NCI-H2196 treated with DMSO at 0.1 percent for 48 hours (cell line): ENCODE measurements at regions not wholly inside any gene's neighbourhood (a gene's known extent, or its start where the extent isn't known, plus 50 kb on each side); places are given as distances from the start of the nearest gene placed in this dataset.

Experiments used
- DNase-seq: peaks from one replicate; lab custom pipeline; 2025; ENCODE audit not compliant: unreplicated experiment; lab: John Stamatoyannopoulos, UW

DNA sequence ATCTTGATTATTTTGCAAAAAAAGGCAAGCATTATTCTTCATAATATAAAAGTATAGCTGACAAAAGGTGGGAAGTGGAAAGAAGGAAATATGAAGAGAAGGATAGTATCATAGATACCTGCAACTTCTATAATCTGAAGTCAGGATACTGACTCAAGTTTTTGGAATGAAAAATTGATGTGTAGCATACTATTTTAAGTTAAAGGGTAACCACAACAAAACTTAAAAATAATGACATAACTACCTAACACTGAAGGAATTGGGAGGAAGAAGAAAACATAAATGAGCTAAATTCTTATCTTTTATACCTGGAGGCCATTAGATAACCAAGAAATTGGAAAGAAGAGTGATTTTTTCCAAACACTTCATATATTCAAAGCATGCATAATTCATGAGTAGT is 51.8 kb upstream of the TLE1 start:
- DNase-seq = no peak

DNA sequence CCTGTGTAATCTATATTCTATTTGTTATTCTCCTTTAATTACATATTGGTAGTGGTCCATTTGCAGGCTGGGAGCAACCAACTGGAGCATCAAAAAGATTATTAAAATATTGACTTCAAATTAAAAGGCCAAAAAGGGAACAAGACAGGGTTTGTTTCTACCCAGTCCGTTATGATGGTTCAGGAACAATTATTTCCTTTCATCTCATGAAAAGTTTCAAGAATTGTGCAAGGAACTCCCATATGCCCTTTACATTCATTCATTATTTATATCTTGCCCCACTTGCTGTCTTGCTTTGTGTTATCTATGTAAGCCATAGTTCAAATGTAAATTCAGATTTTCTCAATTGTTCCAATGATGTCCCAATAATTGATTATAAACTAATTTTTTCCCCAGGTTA is 58.7 kb upstream of the TLE1 start:
- no peak for DNase-seq

DNA sequence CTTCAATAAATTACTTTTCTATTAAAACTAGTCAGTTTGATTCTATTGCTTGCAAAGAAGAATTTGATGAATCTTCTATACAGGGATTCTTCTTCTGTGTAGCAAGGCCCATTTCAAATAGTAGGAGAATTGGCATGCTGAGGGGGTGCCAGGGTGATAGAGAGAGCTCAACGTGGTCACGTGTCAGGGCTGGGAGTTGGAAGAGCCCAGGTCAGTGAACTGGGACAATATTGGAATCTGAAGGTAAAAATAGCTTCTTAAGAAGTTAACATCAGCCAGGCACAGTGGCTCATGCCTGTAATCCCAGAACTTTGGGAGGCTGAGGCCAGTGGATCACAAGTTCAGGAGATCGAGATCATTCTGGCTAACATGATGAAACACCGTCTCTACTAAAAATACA is 64.1 kb upstream of the TLE1 start:
- DNase-seq = no peak

DNA sequence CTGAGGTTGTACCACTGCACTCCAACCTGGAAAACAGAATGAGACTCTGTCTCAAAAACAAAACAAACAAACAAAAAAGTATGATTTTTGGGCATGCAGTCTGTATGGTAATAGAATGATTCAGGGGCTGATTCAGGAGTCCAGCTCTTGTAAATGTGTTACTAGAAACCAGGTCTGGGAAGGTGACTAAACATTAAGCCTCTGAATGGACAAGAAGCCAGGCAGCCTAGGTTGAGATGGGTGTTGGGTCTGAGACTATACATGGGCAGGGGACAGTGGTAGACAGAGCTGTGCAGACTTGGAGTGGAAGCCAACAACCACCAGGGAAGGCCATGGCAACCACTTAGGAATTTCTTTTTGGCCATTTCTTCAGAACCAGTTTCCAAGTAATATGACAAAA is 64.9 kb upstream of the TLE1 start:
- DNase-seq = no peak

DNA sequence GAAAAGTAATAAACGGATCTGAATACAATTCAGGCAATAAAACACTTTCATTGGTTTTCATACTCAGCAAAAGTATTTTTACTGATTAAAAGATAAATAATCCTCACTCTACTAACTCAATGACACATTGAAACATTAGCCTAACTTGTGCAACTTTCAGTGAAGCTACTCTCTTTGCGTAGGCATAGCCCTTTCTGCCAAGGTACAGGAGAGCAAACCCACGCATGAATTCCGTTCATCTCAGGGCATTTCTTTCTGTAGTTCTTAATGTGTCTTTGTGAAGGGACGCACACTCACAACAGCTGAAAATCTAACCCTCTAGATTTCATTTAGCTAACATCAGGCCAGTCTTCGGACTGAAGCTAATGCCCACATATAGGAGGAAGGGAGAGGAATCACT is 66.4 kb upstream of the TLE1 start:
- no peak for DNase-seq

DNA sequence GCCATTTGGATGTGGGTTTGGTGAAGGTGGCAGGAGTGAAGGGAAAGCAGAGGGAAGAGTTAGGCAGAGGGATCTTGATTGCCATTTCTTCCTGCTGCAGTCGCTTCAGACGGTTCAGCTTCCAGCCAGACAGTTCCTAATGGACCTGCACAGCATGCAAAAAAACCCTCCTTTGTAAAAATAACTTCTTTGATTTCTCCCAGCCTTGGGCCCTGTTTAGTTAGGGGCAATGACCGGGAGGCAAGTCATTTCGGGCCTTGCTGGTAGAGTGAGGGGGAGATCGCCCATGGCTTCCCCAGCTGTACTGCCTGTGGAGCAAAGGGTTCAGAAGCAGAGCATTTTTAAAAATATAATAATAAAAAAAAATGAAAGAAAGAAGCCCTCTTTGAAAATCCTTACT is 67.2 kb upstream of the TLE1 start:
- DNase-seq = no peak

DNA sequence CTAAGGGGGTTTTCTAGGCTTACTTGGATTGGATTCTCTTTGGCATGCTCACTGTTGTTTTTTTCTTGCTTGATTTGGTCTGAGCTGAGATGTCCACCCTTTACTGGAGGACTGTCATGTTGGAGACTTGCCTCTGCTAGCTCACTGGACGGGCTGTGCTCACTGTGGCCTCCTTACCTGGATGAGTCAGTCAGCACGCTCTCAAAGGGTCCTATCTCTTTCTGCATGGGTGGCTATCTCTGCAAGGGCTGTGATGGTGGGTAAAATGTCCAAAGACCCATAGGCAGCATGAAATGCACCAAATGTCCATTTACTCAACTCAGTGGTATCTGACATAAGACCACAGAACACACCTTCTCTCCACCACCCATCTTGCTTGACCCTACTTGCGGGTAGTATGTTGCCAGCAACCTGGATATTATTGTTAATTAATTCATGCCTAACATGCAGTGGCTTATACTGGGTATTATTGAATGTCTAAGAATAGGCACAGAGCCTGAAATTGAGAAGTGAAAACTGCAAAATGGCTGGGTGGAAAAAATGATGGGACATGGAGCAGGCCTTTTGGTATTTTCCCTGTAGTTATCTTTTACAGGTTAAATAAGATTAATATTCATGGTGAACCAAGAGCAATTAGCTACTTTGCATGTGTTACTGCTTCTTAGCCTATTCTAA is 68.9 kb upstream of the TLE1 start:
- DNase-seq = no peak

DNA sequence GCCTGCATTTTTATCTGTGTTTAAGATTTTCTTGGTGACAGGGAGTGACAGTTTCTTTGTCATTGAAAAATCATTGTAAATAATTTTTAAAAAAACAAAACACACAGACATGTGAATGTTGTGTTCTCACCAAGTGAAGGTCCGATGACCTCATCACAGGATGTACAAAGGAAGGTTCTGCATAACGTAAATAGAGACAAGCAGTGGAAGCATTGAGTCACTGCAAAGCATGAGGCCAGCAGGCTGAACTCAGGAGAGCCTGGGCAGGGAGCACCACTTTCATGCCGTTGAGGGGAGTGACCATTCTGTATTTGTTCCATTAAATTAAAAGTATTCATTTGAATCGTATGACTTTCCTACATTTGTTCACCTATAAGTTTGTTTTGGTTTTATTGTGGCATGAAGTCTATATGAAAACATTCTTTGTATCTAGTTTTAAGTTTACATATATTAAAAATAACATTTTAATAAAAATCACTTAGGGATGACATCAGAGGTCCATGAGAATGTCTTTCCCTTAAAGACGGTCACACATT is 70.4 kb upstream of the TLE1 start:
- no peak for DNase-seq

DNA sequence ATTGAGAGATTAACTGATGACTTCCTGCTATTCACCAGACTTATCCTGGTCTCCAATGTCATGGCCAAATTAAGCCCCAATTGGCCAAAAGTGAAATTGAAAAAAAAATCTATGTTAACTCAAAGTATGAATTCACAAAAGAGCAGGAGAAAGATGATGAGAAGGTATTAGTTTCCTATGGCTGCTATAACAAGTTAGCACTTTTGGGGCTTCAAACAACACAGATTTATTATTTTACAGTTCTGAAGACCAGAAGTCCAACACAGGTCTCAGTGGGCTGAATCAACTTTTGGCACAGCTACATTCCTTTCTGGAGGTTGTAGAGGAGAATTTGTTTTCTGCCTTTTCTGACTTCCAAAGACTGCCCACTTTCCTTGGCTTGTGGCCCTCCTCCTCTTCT is 78.6 kb upstream of the TLE1 start:
- no peak for DNase-seq

DNA sequence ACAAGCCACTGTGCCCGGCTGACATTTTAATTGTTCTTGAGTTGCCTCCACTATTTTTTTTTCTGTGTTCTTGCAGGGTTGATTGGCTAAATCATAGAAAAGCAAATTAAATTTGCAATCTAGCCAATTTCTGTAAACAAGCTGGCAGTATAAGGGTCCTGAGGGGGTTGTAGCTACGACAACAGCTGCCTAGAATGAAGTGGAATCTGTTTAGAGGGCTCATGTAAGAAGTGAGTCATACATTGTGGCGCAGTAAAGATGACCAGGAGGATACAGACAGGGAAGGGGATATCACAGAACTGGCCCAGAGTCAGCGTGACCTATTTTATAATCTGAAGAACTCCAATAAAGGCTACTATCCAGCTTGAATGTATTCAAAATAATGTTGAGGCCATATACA is 82.2 kb upstream of the TLE1 start:
- no peak for DNase-seq

DNA sequence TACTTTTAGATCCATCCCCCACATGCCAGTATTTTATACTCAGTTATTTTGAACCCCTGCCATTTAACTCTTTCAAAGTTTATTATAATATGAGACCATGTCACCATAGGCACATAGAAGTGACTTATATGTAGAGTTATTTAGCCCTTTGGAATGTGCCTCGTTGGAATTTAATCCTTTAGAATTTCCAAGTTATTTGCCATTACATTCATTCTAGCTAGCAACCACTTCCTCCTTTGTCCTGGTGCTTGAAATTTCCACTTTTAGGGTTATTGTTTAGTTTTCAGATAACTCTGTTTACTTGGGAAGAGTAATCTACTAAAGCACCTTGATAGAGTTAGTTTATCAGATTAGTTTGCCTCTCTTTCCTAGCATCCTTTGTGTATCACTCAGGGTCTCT is 82.8 kb upstream of the TLE1 start:
- DNase-seq = no peak

DNA sequence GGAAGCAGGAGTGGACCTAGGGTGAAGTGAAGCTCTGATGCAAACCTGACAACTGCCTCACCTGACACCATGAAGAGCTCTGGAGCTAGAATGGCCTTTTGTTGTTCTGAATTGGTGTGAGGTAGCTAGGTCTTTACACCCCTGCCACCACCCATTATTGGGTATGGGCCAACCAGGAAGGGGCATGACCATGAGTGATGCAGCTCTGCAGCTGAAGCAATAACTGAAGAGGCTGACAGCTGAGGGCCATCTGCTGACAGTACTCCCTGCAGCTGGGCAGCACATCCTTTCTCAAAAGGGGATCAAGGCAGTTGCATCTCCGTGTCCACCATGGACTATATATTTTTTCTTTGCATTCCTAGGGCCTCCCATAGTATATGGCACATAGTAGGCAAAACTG is 87.0 kb upstream of the TLE1 start:
- peak; percentile 77 for DNase-seq

DNA sequence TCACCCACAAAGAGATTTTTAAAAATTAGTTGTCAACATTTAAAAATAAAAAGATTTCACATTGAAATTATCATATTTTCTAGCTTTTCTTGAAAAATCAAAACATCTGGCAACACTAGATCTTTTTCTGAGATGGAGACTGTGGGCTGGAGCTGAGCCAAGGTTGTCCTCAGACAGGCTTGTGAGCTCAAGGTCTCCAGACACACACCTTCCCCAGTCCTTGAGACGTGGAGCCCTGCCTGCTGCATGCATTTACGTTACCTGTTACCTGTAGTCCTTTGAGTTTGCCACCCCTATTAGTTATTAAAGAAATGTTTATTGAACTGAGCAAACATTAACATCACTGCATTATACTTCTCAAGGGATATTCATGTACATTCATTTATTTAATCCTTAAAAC is 87.5 kb upstream of the TLE1 start:
- no peak for DNase-seq

DNA sequence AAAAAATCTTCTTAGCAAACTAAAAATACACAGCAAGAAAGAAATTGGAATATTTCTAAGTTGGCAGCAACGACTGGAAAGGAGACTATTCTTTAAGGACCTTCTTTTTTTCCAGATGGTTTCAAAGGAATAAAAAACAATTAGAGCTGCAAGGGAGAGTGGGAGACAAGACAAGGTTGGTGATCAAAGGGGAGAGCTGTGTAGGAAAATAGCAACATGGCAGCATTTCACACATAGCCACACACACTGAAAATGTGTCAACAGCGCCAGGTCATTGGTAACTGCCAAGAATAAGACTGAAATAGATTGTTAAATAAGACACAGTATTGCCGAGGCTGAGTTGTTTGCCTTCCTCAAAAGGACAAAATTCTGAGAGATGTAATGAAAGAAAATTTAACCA is 88.1 kb upstream of the TLE1 start:
- DNase-seq = no peak

DNA sequence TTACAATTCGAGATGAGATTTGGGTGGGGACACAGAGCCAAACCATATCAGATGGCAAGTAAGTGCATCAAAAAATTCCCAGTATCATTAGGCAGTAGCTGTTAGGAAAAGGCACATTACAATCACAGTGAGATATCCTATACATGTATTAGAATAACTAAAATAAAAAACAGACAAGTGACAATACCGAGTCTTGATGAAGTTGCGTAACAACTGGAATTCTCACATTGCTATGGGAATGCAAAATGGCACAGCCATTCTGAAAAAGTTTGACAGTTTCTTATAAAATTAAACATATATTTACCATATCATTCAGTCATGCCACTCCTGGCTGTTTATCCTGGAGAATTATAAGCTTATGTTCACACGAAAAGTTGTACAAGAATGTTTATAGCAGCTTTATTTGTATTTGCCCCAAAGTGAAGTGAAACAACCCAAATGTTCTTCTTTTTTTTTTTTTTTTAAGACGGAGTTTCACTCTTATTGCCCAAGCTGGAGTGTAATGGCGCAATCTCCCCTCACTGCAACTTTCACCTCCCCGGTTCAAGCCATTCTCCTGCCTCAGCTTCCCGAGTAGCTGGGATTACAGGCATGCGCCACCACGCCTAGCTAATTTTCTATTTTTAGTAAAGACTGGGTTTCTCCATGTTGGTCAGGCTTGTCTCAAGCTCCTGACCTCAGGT is 93.1 kb upstream of the TLE1 start:
- no peak for DNase-seq

DNA sequence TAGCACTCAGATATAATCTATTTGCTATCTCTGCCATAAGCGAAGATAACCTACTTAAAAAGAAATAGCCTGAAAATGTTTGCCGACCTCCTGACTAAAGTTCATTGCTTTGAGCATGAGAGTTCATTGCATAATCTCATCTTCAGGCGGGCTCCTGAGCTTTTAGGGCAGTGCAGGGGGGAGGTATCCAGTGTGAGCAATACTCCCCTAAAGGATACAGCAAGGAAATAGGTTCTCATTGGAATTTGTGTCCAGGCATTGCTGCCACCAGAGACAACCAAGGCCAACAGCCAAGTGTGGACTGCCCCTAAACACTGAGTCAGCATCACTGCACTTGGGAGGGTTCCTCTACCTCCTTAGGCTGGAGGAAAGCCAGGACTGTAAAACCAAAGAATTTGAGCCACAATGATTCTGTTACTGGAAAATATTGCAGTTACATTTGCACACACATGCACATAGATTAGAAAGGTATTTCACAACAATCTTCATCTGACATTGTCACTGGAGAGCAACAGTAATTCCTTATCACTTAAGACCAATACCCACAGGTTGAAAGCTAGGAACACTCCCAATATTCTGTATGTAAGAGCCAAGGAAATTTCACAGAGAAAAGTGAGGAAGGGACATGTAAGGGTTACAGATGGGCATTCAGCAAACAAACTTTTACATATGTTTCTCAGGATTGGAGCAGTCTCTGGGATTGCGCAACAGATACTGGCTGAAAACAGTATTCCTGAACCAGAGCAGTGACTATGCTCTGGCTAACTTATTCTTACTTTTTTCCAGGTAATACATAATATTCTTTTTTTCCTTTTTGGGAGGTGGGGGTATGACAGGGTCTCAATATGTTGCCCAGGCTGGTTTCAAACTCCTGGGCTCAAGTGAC is 98.6 kb upstream of the TLE1 start:
- DNase-seq = no peak

DNA sequence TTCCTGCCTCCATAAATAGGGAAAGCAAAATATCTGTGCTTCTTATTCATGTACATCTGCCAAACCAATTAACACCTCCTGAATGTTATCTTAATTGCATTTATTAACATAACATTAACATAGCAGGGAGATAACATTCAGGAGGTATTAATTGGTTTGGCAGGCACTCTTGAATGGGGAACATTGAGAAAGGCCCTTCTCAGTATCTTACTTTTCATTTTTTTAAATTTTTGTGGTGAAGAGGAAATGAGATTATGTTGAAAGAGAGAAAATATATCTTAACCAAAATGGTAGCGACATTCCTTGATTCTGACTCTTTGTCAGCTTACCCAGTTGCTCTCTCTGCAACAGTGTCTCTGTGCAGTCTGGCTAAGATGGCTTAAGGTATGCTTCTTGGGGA is 100.4 kb upstream of the TLE1 start:
- no peak for DNase-seq

DNA sequence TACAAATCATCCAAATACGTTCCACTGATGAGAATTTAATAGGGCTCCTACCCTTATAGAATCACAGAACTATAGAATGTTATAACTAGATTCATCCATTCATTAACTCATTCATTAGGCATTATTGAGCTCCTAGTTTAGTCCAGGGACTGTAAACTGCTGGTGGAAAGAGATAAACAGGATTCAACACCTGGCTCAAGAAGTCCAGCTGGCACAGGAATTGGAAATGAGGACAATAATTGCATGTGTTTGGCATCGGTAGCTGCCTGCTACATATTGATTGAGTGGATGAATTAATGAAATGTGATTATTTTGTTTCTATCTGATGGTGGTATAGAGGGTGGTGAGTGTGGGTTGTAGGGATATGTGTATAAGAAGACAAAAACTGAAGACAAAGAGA is 100.8 kb upstream of the TLE1 start:
- DNase-seq = no peak

DNA sequence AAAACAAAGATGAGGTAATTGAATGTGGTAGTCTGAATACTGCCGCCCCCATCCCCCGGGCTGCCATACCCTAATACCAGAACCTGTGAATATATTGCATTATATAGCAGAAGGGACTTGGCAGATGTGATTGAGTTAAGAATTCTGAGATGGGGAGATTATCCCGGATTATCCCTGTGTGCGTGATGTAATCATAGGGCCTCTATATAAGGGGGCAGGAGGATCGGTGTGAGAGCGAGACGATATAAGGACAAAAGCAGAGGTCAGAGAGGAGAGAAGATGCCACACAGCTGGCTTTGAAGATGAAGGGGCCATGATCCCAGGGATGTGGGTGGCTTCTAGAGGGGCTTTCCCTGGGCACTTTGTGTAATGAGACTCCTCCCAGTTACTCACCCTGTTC is 101.7 kb upstream of the TLE1 start:
- no peak for DNase-seq

DNA sequence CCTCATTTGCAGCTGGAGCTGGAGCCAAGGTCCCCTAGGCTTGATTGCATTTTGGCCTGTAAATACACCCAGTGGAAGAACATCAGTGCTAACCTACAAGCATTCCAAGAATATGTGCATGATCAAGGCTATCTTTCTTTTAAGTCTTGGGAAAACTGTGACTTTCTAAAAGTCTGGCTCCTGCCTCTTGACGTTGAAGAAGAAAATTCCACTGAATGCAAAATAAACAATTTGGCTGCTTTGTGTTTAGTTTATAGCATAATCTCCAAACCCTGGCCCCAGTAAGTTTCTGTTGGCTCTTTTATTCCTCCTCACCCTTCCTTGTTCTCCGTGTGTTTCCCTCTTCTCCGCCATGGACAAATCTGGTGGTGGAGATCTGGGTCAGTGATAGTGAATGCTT is 109.3 kb upstream of the TLE1 start:
- no peak for DNase-seq

DNA sequence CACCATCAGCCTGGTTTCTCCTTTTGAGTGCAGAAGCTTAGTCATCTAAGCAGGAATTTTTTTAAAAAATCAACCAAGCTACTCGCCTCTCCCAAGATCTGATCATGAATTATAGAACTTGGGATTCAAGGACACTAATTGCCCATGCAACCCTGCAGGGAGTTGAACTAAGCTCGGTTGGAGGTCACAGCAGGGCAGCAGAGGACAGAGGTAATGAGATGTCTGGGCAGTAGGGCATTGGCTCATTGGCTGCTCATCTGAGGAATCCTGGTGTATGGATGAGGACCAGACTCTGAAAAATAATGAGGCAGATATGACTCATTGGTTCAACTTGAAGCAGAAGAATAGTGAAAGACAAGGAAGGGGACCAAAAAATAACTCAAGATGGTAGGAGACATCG is 111.8 kb upstream of the TLE1 start:
- DNase-seq = no peak

DNA sequence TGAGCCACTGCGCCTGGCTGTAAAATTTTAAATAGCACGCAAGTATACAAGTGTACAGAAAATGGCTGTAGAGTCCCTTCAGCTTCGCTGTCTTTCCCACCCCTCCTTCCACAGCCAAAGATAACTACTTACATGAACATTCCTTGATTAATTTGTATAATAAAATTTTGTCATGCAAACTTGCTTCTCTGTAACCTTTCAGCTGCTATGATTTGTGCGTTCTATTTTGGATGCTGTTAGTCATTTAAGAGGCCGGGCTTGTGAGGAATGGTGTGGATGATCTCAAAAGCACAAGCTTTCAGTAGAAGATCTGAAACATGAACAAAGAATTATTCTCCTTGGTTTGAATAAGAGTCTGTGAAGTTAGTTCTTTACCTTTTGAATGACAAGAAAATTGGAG is 115.0 kb upstream of the TLE1 start:
- DNase-seq = no peak
